ENCODE measurements at regions not wholly inside any gene's neighbourhood (a gene's known extent, or its start where the extent isn't known, plus 50 kb on each side); places are given as distances from the start of the nearest gene placed in this dataset.

DNA sequence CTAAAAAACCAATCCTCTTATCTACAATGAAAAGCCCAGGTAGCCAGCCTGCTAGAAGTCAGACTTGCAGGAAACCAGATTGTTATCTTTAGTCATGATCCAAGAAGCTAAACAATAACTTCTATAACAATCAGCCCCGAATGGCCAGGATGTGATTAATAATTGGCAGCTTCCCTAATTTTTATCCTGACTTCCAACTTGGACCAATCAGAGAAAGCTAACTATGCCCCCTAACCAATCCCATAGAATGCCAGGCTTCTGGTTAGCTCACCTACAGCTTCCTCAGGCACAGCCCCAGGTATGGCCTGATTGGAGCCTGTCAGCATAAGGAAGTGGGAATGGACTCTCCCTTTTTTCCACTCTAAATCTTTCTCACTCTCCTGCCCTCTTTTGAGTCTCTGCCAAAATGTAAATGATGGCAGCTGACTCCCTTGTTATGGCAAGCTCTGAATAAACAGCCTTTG is 394.9 kb downstream of the DLEU7 start:
- Histone ChIP-seq H2AFZ (replicated peaks; ENCODE audit: low read length, poor library complexity) (no peak overlapping the region), H2AK9ac (replicated peaks; ENCODE audit: low read depth, low read length, poor library complexity) (no peak overlapping the region), H2BK15ac (ENCODE audit: low read depth, low read length) (no peak overlapping the region), H4K20me1 (ENCODE audit: insufficient read depth, low read length) (no peaks in the 10 kb centered on the region), H3K27ac (ENCODE audit: insufficient read depth, low read length) (no peak overlapping the region), H3K18ac (ENCODE audit: low read depth, low read length) (no peak overlapping the region), H3K36me3 (ENCODE audit: control insufficient read depth, insufficient read depth, low read length) (no peaks in the 10 kb centered on the region), H4K8ac (ENCODE audit: low read depth in 2 of 2, low read length in 2 of 2) (no peak overlapping the region), H3K4ac (ENCODE audit: low read depth, low read length) (no peak overlapping the region), H3K9me3 (ENCODE audit: control insufficient read depth, insufficient read depth, low read length) (no peaks in the 10 kb centered on the region), H4K91ac (ENCODE audit: insufficient read depth, low read depth, low read length) (no peak overlapping the region), H4K5ac (ENCODE audit: low read depth, low read length) (no peak overlapping the region), H2BK5ac (ENCODE audit: low read depth, low read length, poor library complexity, severe bottlenecking) (no peak overlapping the region), H3K79me1 (ENCODE audit: low read depth in 1 of 2, low read length in 2 of 2) (no peaks in the 10 kb centered on the region), H3K56ac (ENCODE audit: extremely low read depth, insufficient read depth, low read length) (no peak overlapping the region), H2BK20ac (ENCODE audit: low read depth, low read length) (no peak overlapping the region), H3K9ac (ENCODE audit: low read depth, low read length) (no peak overlapping the region), H2AK5ac (ENCODE audit: low read depth, low read length) (no peak overlapping the region), H3K4me2 (ENCODE audit: low read depth, low read length) (no peak overlapping the region), H3K23ac (ENCODE audit: low read depth, low read length) (no peak overlapping the region), H2BK120ac (ENCODE audit: low read depth, low read length) (no peak overlapping the region), H3K4me3 (ENCODE audit: insufficient read depth, low read depth, low read length) (no peak overlapping the region), H3K9me1 (ENCODE audit: insufficient read depth, low read length) (no peaks in the 10 kb centered on the region), H3K4me1 (ENCODE audit: control insufficient read depth, insufficient read depth, low read length) (no peaks in the 10 kb centered on the region; the same call in 1 of the 2 replicates), H3K14ac (replicated peaks; ENCODE audit: low read depth, low read length) (no peak overlapping the region), H3K27me3 (ENCODE audit: control insufficient read depth, insufficient read depth, low read length) (peaks cover 2% of the 10 kb centered on the region)
- intact Hi-C loops (cut with micrococcal nuclease), result no loop called here
- no peak for TF ChIP-seq POLR2A (IDR thresholded peaks at IDR 0.05; ENCODE audit: low read depth, low read length)
- TF ChIP-seq RCOR1 (IDR thresholded peaks at IDR 0.05; ENCODE audit: insufficient replicate concordance, low read length), result no peak
- TF ChIP-seq, protein P1, sequence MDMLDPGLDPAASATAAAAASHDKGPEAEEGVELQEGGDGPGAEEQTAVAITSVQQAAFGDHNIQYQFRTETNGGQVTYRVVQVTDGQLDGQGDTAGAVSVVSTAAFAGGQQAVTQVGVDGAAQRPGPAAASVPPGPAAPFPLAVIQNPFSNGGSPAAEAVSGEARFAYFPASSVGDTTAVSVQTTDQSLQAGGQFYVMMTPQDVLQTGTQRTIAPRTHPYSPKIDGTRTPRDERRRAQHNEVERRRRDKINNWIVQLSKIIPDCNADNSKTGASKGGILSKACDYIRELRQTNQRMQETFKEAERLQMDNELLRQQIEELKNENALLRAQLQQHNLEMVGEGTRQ (IDR thresholded peaks at IDR 0.05; ENCODE audit: low read depth, low read length), result no peak
- no peak for TF ChIP-seq NFE2L2 (IDR thresholded peaks at IDR 0.05; ENCODE audit: low read depth, low read length)
- TF ChIP-seq MXI1 (IDR thresholded peaks at IDR 0.05; ENCODE audit: borderline replicate concordance, low read depth, low read length), result no peak
- TF ChIP-seq, protein P2, sequence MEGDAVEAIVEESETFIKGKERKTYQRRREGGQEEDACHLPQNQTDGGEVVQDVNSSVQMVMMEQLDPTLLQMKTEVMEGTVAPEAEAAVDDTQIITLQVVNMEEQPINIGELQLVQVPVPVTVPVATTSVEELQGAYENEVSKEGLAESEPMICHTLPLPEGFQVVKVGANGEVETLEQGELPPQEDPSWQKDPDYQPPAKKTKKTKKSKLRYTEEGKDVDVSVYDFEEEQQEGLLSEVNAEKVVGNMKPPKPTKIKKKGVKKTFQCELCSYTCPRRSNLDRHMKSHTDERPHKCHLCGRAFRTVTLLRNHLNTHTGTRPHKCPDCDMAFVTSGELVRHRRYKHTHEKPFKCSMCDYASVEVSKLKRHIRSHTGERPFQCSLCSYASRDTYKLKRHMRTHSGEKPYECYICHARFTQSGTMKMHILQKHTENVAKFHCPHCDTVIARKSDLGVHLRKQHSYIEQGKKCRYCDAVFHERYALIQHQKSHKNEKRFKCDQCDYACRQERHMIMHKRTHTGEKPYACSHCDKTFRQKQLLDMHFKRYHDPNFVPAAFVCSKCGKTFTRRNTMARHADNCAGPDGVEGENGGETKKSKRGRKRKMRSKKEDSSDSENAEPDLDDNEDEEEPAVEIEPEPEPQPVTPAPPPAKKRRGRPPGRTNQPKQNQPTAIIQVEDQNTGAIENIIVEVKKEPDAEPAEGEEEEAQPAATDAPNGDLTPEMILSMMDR (conservative IDR thresholded peaks at IDR 0.05; ENCODE audit: low read depth, low read length), result no peak
- no peak for TF ChIP-seq BHLHE40 (IDR thresholded peaks at IDR 0.05; ENCODE audit: low read depth, low read length)
- TF ChIP-seq RFX5 (IDR thresholded peaks at IDR 0.05; ENCODE audit: low read depth, low read length), result no peak
- no peak for TF ChIP-seq SMC3 (IDR thresholded peaks at IDR 0.05; ENCODE audit: low read depth, low read length)
- TF ChIP-seq, protein P3, sequence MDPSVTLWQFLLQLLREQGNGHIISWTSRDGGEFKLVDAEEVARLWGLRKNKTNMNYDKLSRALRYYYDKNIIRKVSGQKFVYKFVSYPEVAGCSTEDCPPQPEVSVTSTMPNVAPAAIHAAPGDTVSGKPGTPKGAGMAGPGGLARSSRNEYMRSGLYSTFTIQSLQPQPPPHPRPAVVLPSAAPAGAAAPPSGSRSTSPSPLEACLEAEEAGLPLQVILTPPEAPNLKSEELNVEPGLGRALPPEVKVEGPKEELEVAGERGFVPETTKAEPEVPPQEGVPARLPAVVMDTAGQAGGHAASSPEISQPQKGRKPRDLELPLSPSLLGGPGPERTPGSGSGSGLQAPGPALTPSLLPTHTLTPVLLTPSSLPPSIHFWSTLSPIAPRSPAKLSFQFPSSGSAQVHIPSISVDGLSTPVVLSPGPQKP (IDR thresholded peaks at IDR 0.05; ENCODE audit: borderline replicate concordance, low read depth, low read length), result no peak
- no peak for TF ChIP-seq FOS (IDR thresholded peaks at IDR 0.05; ENCODE audit: low read depth, low read length)
- TF ChIP-seq RAD21 (IDR thresholded peaks at IDR 0.05; ENCODE audit: low read length), result no peak
- TF ChIP-seq MAFK (IDR thresholded peaks at IDR 0.05; ENCODE audit: low read depth, low read length), result no peak
- TF ChIP-seq MAZ (IDR thresholded peaks at IDR 0.05; ENCODE audit: borderline replicate concordance, low read depth, low read length), result no peak
- no peak for TF ChIP-seq CHD1 (IDR thresholded peaks at IDR 0.05; ENCODE audit: low read depth, low read length)
- no peak for TF ChIP-seq CEBPB (IDR thresholded peaks at IDR 0.05; ENCODE audit: low read depth, low read length)
- in situ Hi-C loops (cut with MboI; ENCODE audit: low sequenced_read_pairs), result no loop called here
- DNase-seq, result no peak
- POLR2A ChIA-PET (ENCODE audit: unreplicated experiment), result no interaction called here
- ATAC-seq (ENCODE audit: low read depth), result no peak
- dilution Hi-C loops (cut with HindIII; ENCODE audit: low sequenced_read_pairs, unreplicated experiment), result no loop called here
- no TSS peak for BruUV-seq (replicated peaks)
- CTCF ChIA-PET, result interaction anchor here (0.6 kb wide), 1 partner anchor 25 kb away, joined by 3 read pairs; no protein-coding TSS in a partner anchor
- no CpG with 5 or more reads among the region's 1 CpG for WGBS, 2 experiments (ENCODE audit: extremely low coverage in 2 of 2, insufficient read length in 1 of 2)
